ENCODE measurements at regions not wholly inside any gene's neighbourhood (a gene's known extent, or its start where the extent isn't known, plus 50 kb on each side); places are given as distances from the start of the nearest gene placed in this dataset.

DNA sequence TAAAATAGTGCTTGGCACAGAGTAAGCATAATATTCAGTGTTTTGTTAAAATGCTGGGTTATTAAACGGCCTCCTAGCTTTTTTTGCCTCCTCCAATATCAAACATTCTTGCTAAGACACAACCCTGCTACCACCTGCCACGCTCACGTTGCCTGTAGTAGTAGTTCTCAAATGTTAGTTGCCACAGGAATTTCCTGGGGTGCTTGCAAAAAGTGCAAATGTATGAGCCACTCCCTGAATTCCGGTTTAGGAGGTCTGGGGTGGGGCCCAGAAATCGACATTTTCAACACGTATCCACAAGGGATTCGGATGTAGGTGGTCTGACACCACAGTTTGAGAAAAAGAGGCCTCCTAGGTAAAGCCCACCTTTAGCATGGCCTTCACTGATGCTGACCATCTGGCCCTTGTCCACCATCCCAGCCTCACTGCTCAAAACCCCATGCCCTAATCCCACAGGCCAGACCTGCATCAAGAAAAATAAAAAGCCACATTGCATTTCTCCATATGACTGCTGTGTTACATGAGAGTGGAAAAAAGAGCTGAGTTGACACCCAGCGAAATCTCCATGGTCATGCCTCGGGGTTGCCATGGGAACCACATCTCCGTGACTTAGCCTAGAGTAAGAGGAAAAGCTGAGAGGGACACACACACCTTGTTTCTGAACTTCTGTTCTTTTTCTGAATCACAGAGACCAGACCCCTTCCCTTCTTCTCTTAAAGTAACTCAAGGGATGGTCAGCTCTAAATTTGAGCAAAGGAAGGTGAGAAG, 116.4 kb upstream of the HES1 start:
- no peaks in the 10 kb centered on the region for H3K27me3 ChIP-seq (ENCODE audit: insufficient read depth, low read length)
- no peaks in the 10 kb centered on the region for H3K79me2 ChIP-seq (ENCODE audit: insufficient read depth, low read length)
- H3K4me3 ChIP-seq (replicated peaks in 1 of 2; ENCODE audit: low read depth in 1 of 2, low read length in 2 of 2), result no peak overlapping the region
- ChIA-PET CTCF (no interaction called here), POLR2A (no interaction called here), RAD21 (ENCODE audit: low non-redundant PET in 1 of 2, low total read pairs in 2 of 2, uncharacterized antibody in 2 of 2, unreplicated experiment in 2 of 2) (no interaction called here)
- no peaks in the 10 kb centered on the region for H3K36me3 ChIP-seq (ENCODE audit: control insufficient read depth in 1 of 2, insufficient read depth in 2 of 2, low read length in 2 of 2)
- TF ChIP-seq SIN3A (IDR thresholded peaks at IDR 0.05; ENCODE audit: low read depth) (no peak), EZH2 (IDR thresholded peaks at IDR 0.05) (no peak), YY1 (IDR thresholded peaks at IDR 0.05; ENCODE audit: extremely low read depth, insufficient replicate concordance, low read depth, low read length) (no peak), FOSL1 (IDR thresholded peaks at IDR 0.05; ENCODE audit: low read depth) (no peak)
- TF ChIP-seq, protein P1, sequence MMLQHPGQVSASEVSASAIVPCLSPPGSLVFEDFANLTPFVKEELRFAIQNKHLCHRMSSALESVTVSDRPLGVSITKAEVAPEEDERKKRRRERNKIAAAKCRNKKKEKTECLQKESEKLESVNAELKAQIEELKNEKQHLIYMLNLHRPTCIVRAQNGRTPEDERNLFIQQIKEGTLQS (IDR thresholded peaks at IDR 0.05), result no peak
- no TSS peak for BruUV-seq (replicated peaks)
- ATAC-seq (no peak), DNase-seq (ENCODE audit: low read depth, low spot score) (no peak)
- intact Hi-C loops (cut with micrococcal nuclease), result no loop called here
- no peak overlapping the region for H3K4me2 ChIP-seq (ENCODE audit: low read length)
- no peak overlapping the region for H3K9ac ChIP-seq (ENCODE audit: low read length)
- no peaks in the 10 kb centered on the region for H3K9me2 ChIP-seq (ENCODE audit: insufficient read depth)
- no peaks in the 10 kb centered on the region for H4K20me1 ChIP-seq (ENCODE audit: insufficient read depth)
- no peaks in the 10 kb centered on the region for H3K9me3 ChIP-seq (ENCODE audit: control insufficient read depth in 1 of 2, insufficient read depth in 1 of 2, low read depth in 1 of 2, low read length in 2 of 2)
- H3K27ac ChIP-seq (ENCODE audit: low read depth, low read length), result no peak overlapping the region
- H2AFZ ChIP-seq (ENCODE audit: low read depth, low read length, poor library complexity, severe bottlenecking), result no peak overlapping the region
- peaks cover 0 to 7% of the 10 kb centered on the region in 2 experiments; a peak in 2 of 4 replicates for H3K4me1 ChIP-seq (ENCODE audit: control insufficient read depth in 1 of 2, insufficient read depth in 2 of 2, low read length in 2 of 2)

DNA sequence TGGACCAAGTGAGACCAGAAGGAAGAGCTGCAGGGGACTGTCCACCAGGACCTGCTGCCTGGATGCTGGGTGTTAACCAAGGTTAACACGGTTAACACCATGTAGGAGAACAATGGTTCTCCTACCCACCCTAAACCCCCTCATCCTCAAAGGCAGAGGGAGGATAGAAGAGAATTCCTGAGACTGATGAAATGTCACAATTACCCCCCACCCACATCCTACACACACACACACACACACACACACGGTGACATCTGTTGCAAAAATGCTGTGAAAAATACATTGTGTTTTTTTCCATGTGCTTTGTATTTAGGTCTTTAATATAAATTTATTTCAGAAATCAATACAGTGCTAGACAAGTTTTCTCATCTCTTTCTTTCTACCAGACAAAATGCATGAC, 113.9 kb upstream of the HES1 start:
- Histone ChIP-seq H3K4me2 (ENCODE audit: low read length) (no peak overlapping the region), H3K79me2 (ENCODE audit: insufficient read depth, low read length) (no peaks in the 10 kb centered on the region), H3K27ac (ENCODE audit: low read depth, low read length) (no peak overlapping the region), H3K4me3 (replicated peaks in 1 of 2; ENCODE audit: low read depth in 1 of 2, low read length in 2 of 2) (no peak overlapping the region), H3K9ac (ENCODE audit: low read length) (no peak overlapping the region), H3K36me3 (ENCODE audit: control insufficient read depth in 1 of 2, insufficient read depth in 2 of 2, low read length in 2 of 2) (no peaks in the 10 kb centered on the region), H3K9me2 (ENCODE audit: insufficient read depth) (no peaks in the 10 kb centered on the region), H3K27me3 (ENCODE audit: insufficient read depth, low read length) (peaks cover 5% of the 10 kb centered on the region; the same call in 1 of the 2 replicates), H3K9me3 (ENCODE audit: control insufficient read depth in 1 of 2, insufficient read depth in 1 of 2, low read depth in 1 of 2, low read length in 2 of 2) (no peaks in the 10 kb centered on the region), H4K20me1 (ENCODE audit: insufficient read depth) (no peaks in the 10 kb centered on the region), H2AFZ (ENCODE audit: low read depth, low read length, poor library complexity, severe bottlenecking) (no peak overlapping the region), H3K4me1 (ENCODE audit: control insufficient read depth in 1 of 2, insufficient read depth in 2 of 2, low read length in 2 of 2) (peaks cover 0 to 7% of the 10 kb centered on the region in 2 experiments; a peak in 2 of 4 replicates)
- no TSS peak for BruUV-seq (replicated peaks)
- ChIA-PET RAD21 (ENCODE audit: low non-redundant PET in 1 of 2, low total read pairs in 2 of 2, uncharacterized antibody in 2 of 2, unreplicated experiment in 2 of 2) (no interaction called here), CTCF (no interaction called here), POLR2A (no interaction called here)
- DNase-seq (ENCODE audit: low read depth, low spot score) (no peak), ATAC-seq (no peak)
- TF ChIP-seq, protein P2, sequence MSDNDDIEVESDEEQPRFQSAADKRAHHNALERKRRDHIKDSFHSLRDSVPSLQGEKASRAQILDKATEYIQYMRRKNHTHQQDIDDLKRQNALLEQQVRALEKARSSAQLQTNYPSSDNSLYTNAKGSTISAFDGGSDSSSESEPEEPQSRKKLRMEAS (IDR thresholded peaks at IDR 0.05), result no peak
- TF ChIP-seq EZH2phosphoT487 (IDR thresholded peaks at IDR 0.05; ENCODE audit: borderline replicate concordance) (no peak), CEBPB (IDR thresholded peaks at IDR 0.05; ENCODE audit: low read depth) (no peak), POLR2A (IDR thresholded peaks at IDR 0.05; ENCODE audit: borderline replicate concordance, extremely low read depth, insufficient read depth, insufficient read length) (no peak)
- intact Hi-C loops (cut with micrococcal nuclease), result no loop called here
